H1 (cell line): ENCODE measurements at regions not wholly inside any gene's neighbourhood (a gene's known extent, or its start where the extent isn't known, plus 50 kb on each side); places are given as distances from the start of the nearest gene placed in this dataset.

Experiments used
- CHD7 ChIP-seq: fragments of 300-600 bp; sonication (generic); IDR thresholded peaks from 2 replicates; pipeline ENCODE4 v1.7.1; 2012; ENCODE audit warnings: low read length, moderate library complexity, mild to moderate bottlenecking, inconsistent platforms; ENCODE audit not compliant: insufficient replicate concordance
- CTCF ChIP-seq, 3 experiments: IDR thresholded peaks; 1 replicate in 2 of 3; 2 replicates in 1 of 3; pipeline versions ENCODE4 v1.5.1 to v1.6.1; 2011; ENCODE audit warnings: low read length in 3 of 3, mild to moderate bottlenecking in 3 of 3, inconsistent platforms in 2 of 3, low read depth in 1 of 3, moderate library complexity in 1 of 3; ENCODE audit not compliant: insufficient read depth in 1 of 3; ENCODE audit errors: control extremely low read depth in 1 of 3
- JUND ChIP-seq: IDR thresholded peaks from 2 replicates; pipeline ENCODE4 v1.6.1; 2011; ENCODE audit warnings: mild to moderate bottlenecking, improper control_type of control experiment, low read length
- NRF1 ChIP-seq: IDR thresholded peaks from 2 replicates; pipeline ENCODE4 v1.6.1; 2011; ENCODE audit warnings: mild to moderate bottlenecking, low read depth, low read length, improper control_type of control experiment
- PHF8 ChIP-seq: fragments of 200-600 bp; sonication (generic); conservative IDR thresholded peaks from 2 replicates; pipeline ENCODE4 v1.7.1; 2012; ENCODE audit warnings: low read depth, mild to moderate bottlenecking, inconsistent platforms, low read length, moderate library complexity
- RNF2 ChIP-seq: fragments of 200-900, 300-1000 bp; sonication (generic); IDR thresholded peaks from 2 replicates; pipeline ENCODE4 v1.7.1; 2016; ENCODE audit warnings: borderline replicate concordance, low read depth, mild to moderate bottlenecking, antibody characterized with exemption, low read length; ENCODE audit not compliant: poor library complexity, severe bottlenecking; ENCODE audit errors: missing control alignments
- SIX5 ChIP-seq: IDR thresholded peaks from 2 replicates; pipeline ENCODE4 v1.6.1; 2011; ENCODE audit warnings: mild to moderate bottlenecking, low read depth, low read length
- SRF ChIP-seq: IDR thresholded peaks from 2 replicates; pipeline ENCODE4 v1.6.1; 2011; ENCODE audit warnings: mild to moderate bottlenecking, low read depth, low read length, moderate library complexity
- TBP ChIP-seq: IDR thresholded peaks from 2 replicates; pipeline ENCODE4 v1.6.1; 2011; ENCODE audit warnings: low read depth, low read length, improper control_type of control experiment

GRCh38 chr13:57824121-57824520, 192.6 kb downstream of the PCDH17 start (continued):
- TF ChIP-seq CHD7 (no peak), CTCF (IDR thresholded peaks at IDR 0.05; ENCODE audit: control extremely low read depth in 1 of 3, insufficient read depth in 1 of 3, low read depth in 1 of 3, low read length in 3 of 3) (no peak), JUND (no peak), RNF2 (no peak), PHF8 (no peak), SIX5 (no peak), SRF (no peak), TBP (no peak), NRF1 (no peak)
